NT2/D1 (cell line): ENCODE measurements at regions not wholly inside any gene's neighbourhood (a gene's known extent, or its start where the extent isn't known, plus 50 kb on each side); places are given as distances from the start of the nearest gene placed in this dataset.
A peak's percentile ranks its signal among the peaks of the same experiment; 100 is the strongest.

Experiments
- DNase-seq: peaks from one replicate; pipeline ENCODE4 v3.0.0-alpha.2; 2011; ENCODE audit warnings: low read depth, low spot score
- H3K27me3 ChIP-seq: 2 replicates; pipeline ENCODE4 v1.6.0; 2011; ENCODE audit warnings: mild to moderate bottlenecking; ENCODE audit not compliant: insufficient read length, insufficient read depth
- H3K36me3 ChIP-seq: 2 replicates; pipeline ENCODE4 v1.6.1; 2011; ENCODE audit warnings: mild to moderate bottlenecking, low read length, mixed read lengths; ENCODE audit not compliant: insufficient read depth, insufficient read length
- H3K4me1 ChIP-seq: 2 replicates; pipeline ENCODE4 v1.5.1; 2011; ENCODE audit not compliant: insufficient read depth, insufficient read length
- H3K4me3 ChIP-seq: 2 replicates; pipeline ENCODE4 v1.5.1; 2011; ENCODE audit warnings: low read depth; ENCODE audit not compliant: insufficient read length
- H3K9ac ChIP-seq: 2 replicates; pipeline ENCODE4 v1.6.0; 2011; ENCODE audit warnings: low read depth; ENCODE audit not compliant: insufficient read length
- H3K9me3 ChIP-seq: 2 replicates; pipeline ENCODE4 v1.5.1; 2011; ENCODE audit warnings: mild to moderate bottlenecking, low read length; ENCODE audit not compliant: insufficient read depth
- SUZ12 ChIP-seq: IDR thresholded peaks from 2 replicates; pipeline ENCODE4 v1.6.1; 2011; ENCODE audit not compliant: insufficient read length, insufficient read depth; ENCODE audit errors: extremely low read depth
- YY1 ChIP-seq: IDR thresholded peaks from 2 replicates; pipeline ENCODE4 v1.6.1; 2011; ENCODE audit not compliant: insufficient read length, insufficient read depth
- ZNF274 ChIP-seq: IDR thresholded peaks from 2 replicates; pipeline ENCODE4 v1.6.1; 2011; ENCODE audit warnings: mild to moderate bottlenecking, low read depth, low read length

- Histone ChIP-seq H3K36me3 (no peaks in the 10 kb centered on the region), H3K27me3 (no peaks in the 10 kb centered on the region), H3K4me3 (no peak overlapping the region), H3K4me1 (no peaks in the 10 kb centered on the region), H3K9ac (no peak overlapping the region), H3K9me3 (no peaks in the 10 kb centered on the region)
- no peak for TF ChIP-seq SUZ12
- TF ChIP-seq ZNF274, result no peak
- no peak for TF ChIP-seq YY1
- DNase-seq, result no peak
Observed at GRCh38 chr18:22783245-22783644, 149.9 kb upstream of the RBBP8 start.

DNA sequence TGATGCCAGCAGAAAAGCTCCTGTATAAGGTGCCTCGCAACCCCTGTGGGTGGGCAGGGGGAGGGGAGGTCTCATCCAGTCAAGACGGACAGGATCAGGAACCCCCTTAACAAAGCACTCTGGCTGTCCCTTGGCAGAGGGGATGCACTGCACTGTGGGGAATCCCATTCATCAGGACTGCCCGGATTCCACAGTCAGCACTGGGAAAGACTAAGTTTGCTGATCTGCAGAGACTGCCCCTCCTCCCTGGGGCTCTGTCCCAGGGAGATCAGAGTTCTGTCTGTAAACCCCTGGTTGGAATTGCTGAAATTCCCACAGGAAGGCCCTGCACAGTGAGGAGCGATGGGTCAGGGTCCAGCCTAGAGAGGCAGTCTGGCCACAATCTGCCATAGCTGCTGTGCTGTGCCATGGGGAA is 149.5 kb upstream of the RBBP8 start:
- TF ChIP-seq YY1, result no peak
- TF ChIP-seq ZNF274, result no peak
- TF ChIP-seq SUZ12, result no peak
- H3K27me3 ChIP-seq, result no peaks in the 10 kb centered on the region
- H3K36me3 ChIP-seq, result no peaks in the 10 kb centered on the region
- H3K9ac ChIP-seq, result no peak overlapping the region
- DNase-seq, result peak; percentile 23
- no peaks in the 10 kb centered on the region for H3K9me3 ChIP-seq
- no peaks in the 10 kb centered on the region for H3K4me1 ChIP-seq
- H3K4me3 ChIP-seq, result no peak overlapping the region

- no peak for DNase-seq
- TF ChIP-seq ZNF274 (no peak), YY1 (no peak), SUZ12 (no peak)
- Histone ChIP-seq H3K27me3 (no peaks in the 10 kb centered on the region), H3K4me1 (no peaks in the 10 kb centered on the region), H3K9me3 (no peaks in the 10 kb centered on the region), H3K36me3 (no peaks in the 10 kb centered on the region), H3K4me3 (no peak overlapping the region), H3K9ac (no peak overlapping the region)
Observed at GRCh38 chr18:22789052-22789451, 144.1 kb upstream of the RBBP8 start.

GRCh38 chr18:22789600-22789999 is 143.5 kb upstream of the RBBP8 start:
- H3K9ac ChIP-seq, result no peak overlapping the region
- DNase-seq, result no peak
- no peaks in the 10 kb centered on the region for H3K27me3 ChIP-seq
- no peaks in the 10 kb centered on the region for H3K36me3 ChIP-seq
- no peaks in the 10 kb centered on the region for H3K4me1 ChIP-seq
- no peaks in the 10 kb centered on the region for H3K9me3 ChIP-seq
- H3K4me3 ChIP-seq, result no peak overlapping the region
- no peak for TF ChIP-seq ZNF274
- no peak for TF ChIP-seq SUZ12
- TF ChIP-seq YY1, result no peak

DNA sequence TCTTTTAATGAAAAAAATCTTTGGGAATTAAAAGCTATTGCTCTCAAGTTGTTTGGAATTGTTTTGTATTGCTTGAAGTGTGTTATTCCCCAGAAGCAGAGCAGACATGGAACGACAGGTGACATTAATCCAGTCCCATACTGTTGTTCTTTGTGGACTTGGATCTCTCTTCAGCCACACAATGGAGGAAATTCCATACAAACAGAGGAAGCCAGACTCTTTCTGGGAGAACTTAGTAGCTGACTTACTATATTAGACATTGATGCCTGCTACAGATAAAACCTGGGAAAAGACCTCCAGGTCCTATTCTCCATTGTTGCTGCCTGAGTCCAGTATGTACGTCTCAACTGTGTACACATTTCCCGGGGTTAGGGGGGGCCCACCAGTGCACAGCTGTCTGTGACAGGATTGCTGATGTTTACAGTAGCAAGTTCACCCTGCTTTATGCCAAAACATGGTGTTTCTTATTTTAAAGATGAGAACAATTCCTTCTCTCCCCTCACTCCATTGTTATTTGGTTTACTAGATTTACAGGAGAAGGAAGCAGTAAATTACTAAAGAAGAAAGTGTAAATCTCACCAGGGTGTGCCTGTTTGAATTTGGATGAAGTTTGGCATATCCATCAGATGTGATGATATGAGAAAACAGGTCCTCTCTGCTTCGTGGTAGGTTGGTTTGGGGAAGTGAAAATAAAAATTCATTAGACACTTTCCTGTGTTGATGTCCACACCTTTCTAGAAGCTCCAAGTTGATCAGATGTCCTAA is 142.4 kb upstream of the RBBP8 start:
- no peak overlapping the region for H3K4me3 ChIP-seq
- DNase-seq, result no peak
- no peaks in the 10 kb centered on the region for H3K36me3 ChIP-seq
- no peaks in the 10 kb centered on the region for H3K27me3 ChIP-seq
- no peaks in the 10 kb centered on the region for H3K9me3 ChIP-seq
- TF ChIP-seq ZNF274 (no peak), SUZ12 (no peak), YY1 (no peak)
- no peaks in the 10 kb centered on the region for H3K4me1 ChIP-seq
- no peak overlapping the region for H3K9ac ChIP-seq

DNA sequence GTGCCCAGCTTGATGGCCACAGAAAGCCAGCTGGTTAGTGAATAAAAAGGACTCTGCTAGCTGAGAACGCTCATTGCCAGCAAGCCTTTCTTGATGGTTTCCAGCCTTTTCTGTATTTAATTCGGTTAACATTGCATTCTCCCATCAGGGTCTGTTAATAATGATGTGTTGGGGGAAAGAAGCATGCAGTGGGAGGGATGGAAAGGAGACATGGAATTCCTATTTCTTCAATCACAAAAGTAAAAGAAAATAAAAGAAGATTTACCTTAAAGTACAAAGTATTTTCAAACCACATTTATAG is 141.9 kb upstream of the RBBP8 start:
- Histone ChIP-seq H3K9me3 (no peaks in the 10 kb centered on the region), H3K4me1 (no peaks in the 10 kb centered on the region)
- TF ChIP-seq ZNF274 (no peak), YY1 (no peak), SUZ12 (no peak)

GRCh38 chr18:22796113-22796512 is 137.0 kb upstream of the RBBP8 start:
- H3K4me3 ChIP-seq, result no peak overlapping the region
- H3K9ac ChIP-seq, result no peak overlapping the region
- no peaks in the 10 kb centered on the region for H3K36me3 ChIP-seq
- no peaks in the 10 kb centered on the region for H3K9me3 ChIP-seq
- no peaks in the 10 kb centered on the region for H3K27me3 ChIP-seq
- no peak for DNase-seq
- H3K4me1 ChIP-seq, result no peaks in the 10 kb centered on the region
- no peak for TF ChIP-seq YY1

More for the DNA sequence above, 141.9 kb upstream of the RBBP8 start:
- H3K36me3 ChIP-seq, result no peaks in the 10 kb centered on the region
- DNase-seq, result no peak
- no peak overlapping the region for H3K9ac ChIP-seq
- H3K27me3 ChIP-seq, result no peaks in the 10 kb centered on the region
- no peak overlapping the region for H3K4me3 ChIP-seq
